ENCODE measurements at regions not wholly inside any gene's neighbourhood (a gene's known extent, or its start where the extent isn't known, plus 50 kb on each side); places are given as distances from the start of the nearest gene placed in this dataset.
"Not testable (repeated sequence)": the region's sequence is repeated elsewhere in the genome, so short reads cannot be mapped to it uniquely, and the experiment has no call there.

GRCh38 chr18:67384057-67384456 lies 132.5 kb downstream of the DSEL start:
- TF ChIP-seq, protein P1, sequence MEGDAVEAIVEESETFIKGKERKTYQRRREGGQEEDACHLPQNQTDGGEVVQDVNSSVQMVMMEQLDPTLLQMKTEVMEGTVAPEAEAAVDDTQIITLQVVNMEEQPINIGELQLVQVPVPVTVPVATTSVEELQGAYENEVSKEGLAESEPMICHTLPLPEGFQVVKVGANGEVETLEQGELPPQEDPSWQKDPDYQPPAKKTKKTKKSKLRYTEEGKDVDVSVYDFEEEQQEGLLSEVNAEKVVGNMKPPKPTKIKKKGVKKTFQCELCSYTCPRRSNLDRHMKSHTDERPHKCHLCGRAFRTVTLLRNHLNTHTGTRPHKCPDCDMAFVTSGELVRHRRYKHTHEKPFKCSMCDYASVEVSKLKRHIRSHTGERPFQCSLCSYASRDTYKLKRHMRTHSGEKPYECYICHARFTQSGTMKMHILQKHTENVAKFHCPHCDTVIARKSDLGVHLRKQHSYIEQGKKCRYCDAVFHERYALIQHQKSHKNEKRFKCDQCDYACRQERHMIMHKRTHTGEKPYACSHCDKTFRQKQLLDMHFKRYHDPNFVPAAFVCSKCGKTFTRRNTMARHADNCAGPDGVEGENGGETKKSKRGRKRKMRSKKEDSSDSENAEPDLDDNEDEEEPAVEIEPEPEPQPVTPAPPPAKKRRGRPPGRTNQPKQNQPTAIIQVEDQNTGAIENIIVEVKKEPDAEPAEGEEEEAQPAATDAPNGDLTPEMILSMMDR (IDR thresholded peaks at IDR 0.05), result not testable (repeated sequence)
- TF ChIP-seq EZH2 (IDR thresholded peaks at IDR 0.05), result not testable (repeated sequence)
